ENCODE measurements at regions not wholly inside any gene's neighbourhood (a gene's known extent, or its start where the extent isn't known, plus 50 kb on each side); places are given as distances from the start of the nearest gene placed in this dataset.

GRCh38 chr2:14189929-14190328, 442.6 kb upstream of the LRATD1 start:
- TF ChIP-seq CTCF (conservative IDR thresholded peaks at IDR 0.05) = no peak
- TF ChIP-seq ZFX (IDR thresholded peaks at IDR 0.05) = no peak

Data from C4-2B (cell line).